DMS114 treated with DMSO at 0.1 percent for 48 hours (cell line): ENCODE measurements at regions not wholly inside any gene's neighbourhood (a gene's known extent, or its start where the extent isn't known, plus 50 kb on each side); places are given as distances from the start of the nearest gene placed in this dataset.

Source experiments
- DNase-seq: peaks from one replicate; lab custom pipeline; 2025; ENCODE audit not compliant: unreplicated experiment; lab: John Stamatoyannopoulos, UW

GRCh38 chr7:82567356-82567755, 123.8 kb upstream of the CACNA2D1 start:
- no peak for DNase-seq

- DNase-seq = no peak
These were observed 123.2 kb upstream of the CACNA2D1 start for GRCh38 chr7:82566752-82567151.

GRCh38 chr7:82562716-82563404, 119.3 kb upstream of the CACNA2D1 start:
- DNase-seq = no peak

DNA sequence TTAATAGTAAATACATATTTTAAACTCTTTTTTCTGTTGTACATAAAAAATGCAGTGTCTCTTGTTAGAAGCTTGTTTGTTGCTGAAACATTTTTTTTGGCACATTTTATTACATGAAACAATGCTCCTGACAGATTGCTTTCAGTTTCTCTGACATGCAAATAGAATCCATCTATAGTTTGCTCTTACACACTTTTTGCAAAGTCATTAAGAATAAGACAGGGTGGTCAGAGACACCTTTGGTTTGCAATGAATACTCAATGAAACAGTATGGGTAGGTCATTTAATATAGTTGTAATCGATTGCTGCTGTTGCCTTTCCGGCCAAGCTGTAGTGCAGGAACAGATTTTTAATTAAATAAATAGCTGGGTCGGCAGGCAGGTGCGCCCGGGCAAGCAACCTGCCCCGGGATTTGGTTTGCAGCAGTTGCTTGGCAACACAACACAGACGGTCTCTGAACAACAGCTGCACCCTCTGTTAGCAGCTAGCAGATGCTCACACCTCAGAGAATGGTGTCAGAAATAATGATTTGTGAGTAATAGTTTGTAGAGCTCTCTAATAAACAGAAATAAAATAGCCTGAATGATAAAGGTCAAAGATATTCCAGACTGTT, 115.7 kb upstream of the CACNA2D1 start:
- no peak for DNase-seq

DNA sequence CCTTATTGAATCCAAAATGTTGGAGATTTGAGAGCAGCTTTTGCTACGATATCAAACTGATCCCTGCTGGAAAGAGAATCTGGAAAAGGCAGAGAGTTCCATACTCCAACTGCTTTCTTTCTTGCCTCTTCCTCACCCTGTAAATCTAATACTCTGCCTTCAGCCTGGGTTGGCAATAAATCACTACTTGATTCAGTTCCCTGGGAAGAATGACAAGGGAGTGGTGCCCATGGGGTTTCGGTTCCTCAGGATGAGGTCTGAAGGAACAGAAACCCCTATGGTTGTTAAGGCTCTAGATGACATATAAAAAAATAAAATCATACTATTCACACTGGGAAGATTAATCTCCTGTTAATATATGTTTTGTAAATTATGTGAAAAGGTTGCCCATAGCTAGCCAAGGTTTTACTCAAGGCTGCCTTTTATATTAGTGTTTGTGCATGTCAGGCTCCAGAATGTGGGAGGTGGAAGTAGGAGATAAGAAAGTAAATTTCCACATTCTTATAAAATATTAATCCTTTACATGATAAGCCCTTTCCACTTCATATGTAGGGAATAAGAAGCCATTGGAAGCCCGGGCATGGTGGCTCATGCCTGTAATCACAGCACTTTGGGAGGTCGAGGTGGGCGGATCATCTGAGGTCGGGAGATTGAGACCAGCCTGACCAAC, 106.2 kb upstream of the CACNA2D1 start:
- DNase-seq = no peak

DNA sequence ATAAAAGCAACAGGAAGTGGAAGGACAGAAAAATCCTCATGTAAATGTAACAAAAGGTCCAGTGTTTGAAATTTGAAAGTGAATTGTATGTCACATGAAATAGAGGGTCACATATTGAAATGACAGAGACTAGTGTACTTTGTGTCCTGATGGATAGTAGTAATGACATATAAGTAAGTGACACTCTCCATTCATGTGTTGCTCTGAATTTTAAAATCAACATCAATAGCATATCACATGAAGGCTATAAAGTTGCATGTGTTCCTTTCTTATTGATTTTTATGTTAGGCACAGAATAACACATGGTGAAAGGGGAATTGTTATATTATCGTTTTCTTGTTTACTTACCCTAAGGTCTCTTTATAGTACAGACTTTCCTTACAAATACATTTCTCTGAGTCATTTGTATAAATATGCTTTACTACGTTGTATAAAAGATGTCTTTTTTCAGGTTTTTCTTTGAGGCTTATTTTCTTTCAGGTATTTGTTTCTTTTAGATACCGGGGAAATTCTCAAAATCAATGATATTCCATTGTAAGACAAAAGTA, 104.6 kb upstream of the CACNA2D1 start:
- no peak for DNase-seq

- no peak for DNase-seq
These were observed 99.1 kb upstream of the CACNA2D1 start for GRCh38 chr7:82542665-82543064.

DNA sequence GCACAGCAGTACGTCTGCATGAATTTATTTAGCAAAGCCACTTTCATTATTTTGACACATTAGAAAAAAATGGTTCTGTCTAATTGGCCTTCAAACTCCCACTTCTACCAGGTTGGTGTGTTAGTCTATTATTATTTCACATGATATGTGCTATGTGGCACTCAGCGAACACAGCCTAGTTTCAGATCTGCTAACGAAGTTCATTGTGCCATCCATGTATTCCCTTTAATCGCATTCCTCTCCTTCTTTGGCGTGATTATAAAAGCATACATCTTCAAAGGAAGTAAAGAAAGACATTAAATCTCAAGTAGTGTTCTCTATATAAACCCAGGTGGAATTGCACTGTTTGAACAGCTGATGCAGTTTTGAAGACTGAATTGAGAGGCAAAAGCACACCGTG, 96.4 kb upstream of the CACNA2D1 start:
- no peak for DNase-seq

DNA sequence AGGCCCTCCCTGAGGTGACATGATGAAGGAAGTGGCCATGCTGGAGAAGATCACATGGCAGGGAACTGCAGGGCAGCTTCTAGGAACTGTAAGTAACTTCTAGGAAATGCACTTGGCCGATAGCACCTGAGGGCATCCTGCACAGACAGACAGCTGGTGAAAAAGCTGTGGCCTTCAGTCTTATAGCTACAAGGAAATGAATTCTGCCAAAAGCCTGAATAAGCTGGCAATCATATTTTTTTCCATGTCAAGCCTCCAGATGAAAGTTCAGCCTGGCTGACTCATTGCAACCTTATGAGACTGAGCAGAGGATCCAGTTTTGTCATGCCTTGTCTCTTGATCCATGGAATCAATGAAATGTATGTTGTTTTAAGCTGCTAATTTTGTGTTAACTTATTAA, 91.1 kb upstream of the CACNA2D1 start:
- no peak for DNase-seq

- no peak for DNase-seq
These were observed 86.8 kb upstream of the CACNA2D1 start for GRCh38 chr7:82530361-82530760.

DNA sequence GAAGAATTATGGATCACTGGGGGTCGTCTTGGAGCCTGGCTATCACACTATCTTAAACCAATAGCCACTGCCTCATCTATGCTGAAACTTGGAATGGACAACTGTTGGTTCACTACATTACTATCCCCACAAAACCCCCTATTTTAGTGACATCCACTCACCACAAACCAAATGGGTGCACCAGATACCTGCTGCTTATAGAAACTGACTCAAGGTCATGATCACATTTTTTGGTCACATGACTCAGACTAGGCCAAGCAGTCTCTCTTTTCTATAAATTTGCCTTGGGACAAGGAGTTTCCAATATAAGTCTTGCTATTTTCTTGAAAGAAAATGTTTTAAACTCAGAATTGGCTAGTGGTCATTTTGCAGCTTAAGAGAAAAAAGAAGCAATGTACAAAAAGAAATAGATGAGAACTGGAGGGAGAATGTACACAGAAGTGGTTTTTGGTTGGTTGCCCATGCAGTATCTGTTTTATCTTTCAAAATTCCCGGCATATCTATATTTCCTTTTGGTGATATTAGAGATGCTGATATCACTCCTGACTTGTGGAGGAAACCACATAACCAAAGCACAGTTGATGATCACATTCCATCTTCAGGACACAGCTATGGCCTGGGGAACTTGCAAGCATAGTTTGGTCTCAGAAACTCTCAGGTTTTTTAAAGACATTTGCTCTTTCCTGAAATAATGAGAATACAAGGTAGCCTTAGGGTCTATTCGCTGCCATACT, 85.2 kb upstream of the CACNA2D1 start:
- DNase-seq = no peak

DNA sequence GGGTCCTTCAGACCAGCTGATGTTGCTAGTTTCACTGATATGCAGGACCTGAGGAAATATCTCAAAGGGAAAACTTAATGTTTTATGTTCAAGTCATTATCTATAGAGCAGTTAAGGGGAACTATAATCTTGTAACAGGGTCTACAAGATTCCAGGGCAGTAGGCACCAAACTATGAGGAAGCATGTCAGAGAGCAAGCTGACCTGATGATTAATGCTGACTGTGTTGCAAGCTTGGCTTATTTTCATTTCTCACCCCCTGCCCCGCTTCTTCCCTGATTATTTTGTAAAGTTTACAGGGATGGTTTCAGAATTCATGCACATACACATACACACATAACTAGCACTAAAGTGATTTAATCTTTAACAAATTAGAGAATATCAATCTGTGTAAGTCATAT, 84.3 kb upstream of the CACNA2D1 start:
- no peak for DNase-seq

DNA sequence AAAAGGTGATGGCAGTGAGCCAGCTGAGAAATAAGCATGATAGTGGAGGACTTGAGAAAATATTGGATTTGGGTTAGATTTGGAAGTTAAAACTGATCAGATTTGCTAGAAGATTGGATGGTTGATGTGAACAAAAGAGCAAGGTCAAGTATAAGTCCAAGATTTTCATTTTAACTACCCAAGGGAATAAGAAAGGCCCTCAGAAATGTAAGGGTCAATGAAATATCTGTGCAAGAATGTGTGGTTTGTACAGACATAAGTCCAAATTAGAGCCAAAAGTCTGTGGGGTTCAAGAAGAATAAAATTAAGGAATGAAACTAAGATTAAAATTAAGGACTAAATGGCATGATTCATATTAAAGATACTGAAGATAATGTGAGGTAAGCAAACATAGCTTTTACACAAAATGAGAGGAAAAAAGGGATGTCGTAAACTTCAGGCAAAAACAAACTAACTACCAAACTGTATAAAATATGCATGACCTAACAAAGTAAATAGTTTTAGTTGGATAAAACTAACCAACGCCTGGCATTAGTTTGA, 78.4 kb upstream of the CACNA2D1 start:
- DNase-seq = no peak

DNA sequence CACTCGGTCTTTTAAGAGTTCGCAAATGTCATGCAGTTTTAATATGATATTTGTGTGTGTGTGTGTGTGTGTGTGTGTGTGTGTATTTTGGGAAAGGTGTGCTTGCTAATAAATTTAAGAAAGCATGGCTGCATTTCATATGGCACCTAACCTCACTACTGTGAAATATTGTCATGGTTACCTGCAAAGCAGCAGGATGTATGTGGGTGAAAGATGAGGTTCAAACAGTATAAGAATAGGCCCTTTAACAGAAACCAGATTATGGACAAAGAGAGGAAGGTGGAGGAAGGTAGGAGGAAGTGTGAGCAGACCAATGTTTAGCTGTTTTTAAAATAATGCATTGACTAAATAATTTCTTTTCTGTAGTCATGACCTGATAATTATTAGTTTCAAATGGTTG, 73.5 kb upstream of the CACNA2D1 start:
- no peak for DNase-seq

DNA sequence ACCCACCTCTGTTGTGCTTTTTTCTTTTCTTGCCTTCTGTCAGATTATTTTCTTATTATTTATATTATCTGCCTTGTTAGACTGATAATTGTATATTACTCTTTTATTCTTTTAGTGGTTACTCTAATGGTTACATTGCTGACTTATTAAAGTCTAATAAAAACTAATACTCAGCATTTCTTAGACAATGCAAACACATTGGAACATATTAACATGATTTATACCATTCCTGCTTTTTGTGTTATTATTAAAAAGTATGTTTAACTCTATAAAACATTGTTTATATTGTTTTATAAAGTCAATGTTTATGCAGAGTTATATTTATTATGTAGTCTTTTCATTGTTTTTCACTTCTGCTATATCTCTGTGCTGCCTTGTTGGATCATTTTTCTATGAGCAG, 68.0 kb upstream of the CACNA2D1 start:
- DNase-seq = no peak

DNA sequence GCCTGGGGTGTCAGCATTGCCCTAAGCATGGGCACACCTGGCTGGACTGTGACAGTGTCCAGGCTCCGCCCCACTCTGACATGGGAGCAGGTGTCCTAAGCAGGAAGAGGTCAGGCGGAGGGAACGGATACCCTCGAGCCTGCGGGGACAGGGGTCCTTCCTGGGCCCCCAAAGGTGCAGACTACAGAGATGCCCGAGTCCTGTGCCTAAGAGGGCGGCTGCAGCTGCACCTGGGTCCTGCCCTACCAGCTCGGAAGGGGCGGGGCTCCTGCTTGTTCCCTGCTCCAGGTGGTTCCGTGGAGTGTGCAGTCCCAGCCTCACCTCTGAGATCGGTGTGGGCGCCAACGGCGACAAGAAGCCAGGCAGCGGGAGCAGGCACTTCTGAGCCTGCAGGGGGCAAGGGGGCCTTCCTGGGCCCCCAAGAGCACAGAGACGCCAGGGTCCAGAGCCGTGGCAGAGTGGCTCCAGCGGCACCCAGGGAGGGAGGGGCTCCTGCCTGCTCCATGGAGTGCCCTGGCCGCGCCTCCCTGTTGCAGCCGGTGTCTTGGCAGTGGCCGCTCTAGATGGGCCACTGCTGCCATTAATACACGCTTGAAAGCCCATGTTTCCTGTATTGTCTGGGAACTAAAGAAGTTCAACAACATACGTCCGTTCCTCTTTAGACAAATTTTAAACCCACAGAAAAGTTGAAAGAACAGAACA, 64.5 kb upstream of the CACNA2D1 start:
- DNase-seq = no peak

DNA sequence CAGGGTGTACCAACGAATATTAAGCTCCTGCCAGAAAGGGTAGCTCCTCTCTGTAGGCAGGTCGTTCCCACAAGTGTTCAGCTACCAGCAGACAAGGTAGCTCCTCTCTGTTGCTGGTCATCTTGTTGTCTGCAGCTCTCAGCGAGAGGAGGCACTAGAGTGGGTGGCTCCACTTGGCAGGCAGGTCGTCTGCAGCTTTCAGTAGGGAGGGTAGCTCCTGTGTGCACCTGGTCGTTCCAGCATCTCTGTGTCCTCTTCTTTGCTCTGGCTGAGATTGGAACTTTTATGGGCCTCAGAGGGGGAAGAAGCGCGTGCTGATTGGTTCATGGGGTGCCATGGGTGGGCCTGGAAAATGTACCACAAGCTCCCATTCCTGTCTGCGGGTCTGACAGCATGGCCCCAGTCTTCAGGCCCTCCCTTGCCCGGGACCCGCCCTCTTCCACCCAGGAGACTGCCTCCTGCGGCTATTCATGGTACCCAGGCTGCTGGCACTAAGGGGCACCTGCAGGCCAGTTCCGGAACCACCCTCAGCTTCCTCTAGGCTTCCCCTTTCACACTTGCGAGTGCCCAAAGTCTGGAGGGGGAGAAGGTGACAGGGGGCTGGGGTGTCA, 63.9 kb upstream of the CACNA2D1 start:
- DNase-seq = no peak

DNA sequence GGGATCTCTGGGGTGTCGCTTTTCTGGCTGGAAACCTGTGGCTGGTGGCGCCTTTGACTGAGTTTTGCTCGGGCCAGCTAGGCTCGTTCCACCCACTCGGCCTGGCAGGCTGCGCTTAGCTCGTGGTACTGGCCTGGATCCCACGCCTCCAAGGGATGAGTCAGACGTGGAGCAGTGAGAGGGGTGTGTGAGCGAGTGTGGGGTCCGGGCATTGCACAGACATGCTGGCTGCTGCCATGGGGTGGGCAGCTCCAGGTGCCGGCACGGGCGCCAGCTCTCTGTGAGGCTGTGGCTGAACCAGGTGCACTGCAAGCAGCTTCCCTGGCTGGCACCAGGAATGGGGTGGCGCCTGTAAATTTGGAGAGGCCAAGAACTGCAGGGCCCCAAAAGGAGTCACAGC, 63.1 kb upstream of the CACNA2D1 start:
- DNase-seq = no peak

GRCh38 chr7:82506208-82506607, 62.6 kb upstream of the CACNA2D1 start:
- no peak for DNase-seq

DNA sequence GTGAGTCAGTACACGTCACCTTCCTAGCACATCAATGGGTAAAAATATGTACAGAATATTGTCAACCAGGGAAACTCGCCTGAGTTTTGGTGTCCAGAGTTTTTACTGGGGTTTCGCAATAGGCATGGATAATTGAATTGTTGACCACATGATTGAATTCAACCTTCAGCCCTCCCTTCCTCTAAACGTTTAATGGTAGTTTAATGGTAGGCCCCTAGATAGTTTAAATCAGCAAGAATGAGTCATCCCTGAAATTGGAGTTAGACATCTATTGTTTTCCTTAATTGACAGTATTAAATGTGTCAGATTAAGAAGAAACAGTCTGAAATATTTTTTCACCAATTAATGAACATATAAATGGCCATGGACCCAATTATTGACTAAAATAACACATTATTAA, 57.8 kb upstream of the CACNA2D1 start:
- no peak for DNase-seq
